ENCODE measurements at regions not wholly inside any gene's neighbourhood (a gene's known extent, or its start where the extent isn't known, plus 50 kb on each side); places are given as distances from the start of the nearest gene placed in this dataset.

DNA sequence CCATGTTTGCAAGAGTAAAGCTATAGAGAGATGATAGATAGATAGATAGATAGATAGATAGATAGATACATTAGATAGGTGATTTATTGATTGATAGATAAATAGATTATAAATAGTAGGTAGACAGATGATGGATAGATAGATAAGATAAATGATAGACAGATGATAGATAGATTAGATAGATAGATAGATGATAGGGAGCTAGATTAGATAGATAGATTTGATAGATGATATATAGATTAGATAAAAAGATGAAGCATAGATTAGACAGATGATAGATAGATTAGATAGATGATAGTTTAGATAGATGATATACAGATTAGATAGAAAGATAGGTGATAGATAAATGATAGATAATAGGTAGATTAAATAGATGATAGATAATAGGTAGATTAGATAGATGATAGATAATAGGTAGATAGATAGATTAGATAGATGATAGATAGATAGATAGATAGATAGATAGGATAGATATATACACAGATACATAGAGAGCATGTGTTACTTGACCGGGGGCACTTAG is 243.3 kb upstream of the FOXK1 start (continued):
- TF ChIP-seq DACH1 (IDR thresholded peaks at IDR 0.05; ENCODE audit: partially characterized antibody): peak; percentile 83
- TF ChIP-seq BRCA1 (IDR thresholded peaks at IDR 0.05): 0 out of 2 replicates have a peak, but pooled peaks have one; percentile 54
- TF ChIP-seq BRCA1 (CRISPR knock-in tag; IDR thresholded peaks at IDR 0.05): no peak
- no peak for TF ChIP-seq PHF20 (IDR thresholded peaks at IDR 0.05; ENCODE audit: partially characterized antibody)
- TF ChIP-seq ZNF212 (CRISPR knock-in tag; IDR thresholded peaks at IDR 0.05): no peak
- no peak for TF ChIP-seq NFATC3 (IDR thresholded peaks at IDR 0.05)
- no peak for TF ChIP-seq SAP30 (IDR thresholded peaks at IDR 0.05; ENCODE audit: borderline replicate concordance, insufficient read depth, low read depth, low read length, poor library complexity, severe bottlenecking)
- TF ChIP-seq SMARCB1 (IDR thresholded peaks at IDR 0.05; ENCODE audit: insufficient read length, low read depth): no peak

DNA sequence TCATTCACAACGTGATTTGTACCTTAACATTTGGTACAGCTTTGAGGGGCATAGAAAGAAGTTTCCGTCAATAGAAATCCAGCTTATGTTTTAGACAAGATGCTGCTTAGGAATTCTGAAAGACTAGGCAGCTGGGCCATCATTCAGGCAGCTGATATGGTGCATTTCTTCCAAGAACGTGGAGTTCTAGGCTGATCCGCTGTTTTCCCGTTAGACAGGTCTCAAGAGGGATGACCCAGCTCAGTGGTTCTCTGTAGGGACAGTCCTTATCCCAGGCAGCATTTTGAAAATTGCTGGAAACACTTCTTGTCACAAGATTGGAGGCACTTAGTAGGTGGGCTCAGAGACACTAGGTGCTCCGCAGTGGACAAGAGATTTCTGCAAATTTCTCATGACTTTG is 242.7 kb upstream of the FOXK1 start:
- Histone ChIP-seq H4K20me1 (replicated peaks; ENCODE audit: control insufficient read depth, insufficient read depth, low read length) (no peaks in the 10 kb centered on the region), H2AFZ (ENCODE audit: low read depth, low read length) (no peak overlapping the region), H3K4me3 (no peak overlapping the region), H3K27ac (ENCODE audit: extremely low read depth, low read depth, low read length) (no peak overlapping the region), H3K9ac (ENCODE audit: insufficient read depth in 1 of 2, low read depth in 2 of 2, low read length in 2 of 2) (no peak overlapping the region), H3K9me3 (replicated peaks; ENCODE audit: control insufficient read depth, insufficient read depth, low read depth, low read length) (peaks cover 2% of the 10 kb centered on the region; the same call in 1 of the 2 replicates), H3K27me3 (ENCODE audit: control insufficient read depth in 2 of 2, insufficient read depth in 2 of 2, low read length in 2 of 2) (peaks cover 0 to 6% of the 10 kb centered on the region in 2 experiments; a peak in 1 of 5 replicates), H3K9me1 (ENCODE audit: control insufficient read depth, insufficient read depth, low read length) (no peaks in the 10 kb centered on the region), H3K36me3 (ENCODE audit: control insufficient read depth, insufficient read depth, low read length) (no peaks in the 10 kb centered on the region), H3K4me2 (ENCODE audit: insufficient read depth, low read length) (no peak overlapping the region), H3K79me2 (ENCODE audit: control insufficient read depth, insufficient read depth, low read length) (no peaks in the 10 kb centered on the region), H3K4me1 (replicated peaks in 1 of 2; ENCODE audit: control insufficient read depth in 2 of 2, insufficient read depth in 2 of 2, low read length in 2 of 2) (no peaks in the 10 kb centered on the region)
- WGBS (ENCODE audit: insufficient coverage, low coverage, missing lambda C conversion rate): 10% methylated on average over 6 of the region's 6 CpGs
- ChIA-PET POLR2A (no interaction called here), CTCF (ENCODE audit: low intra/inter-chr PET ratio) (no interaction called here)
- intact Hi-C loops (cut with micrococcal nuclease) (no loop called here), in situ Hi-C loops (cut with MboI) (no loop called here)
- TF ChIP-seq CBX1 (IDR thresholded peaks at IDR 0.05; ENCODE audit: low read depth): no peak
- TF ChIP-seq TBP (optimal IDR thresholded peaks at IDR 0.05; ENCODE audit: low read depth, low read length): no peak
- TF ChIP-seq, protein P1, sequence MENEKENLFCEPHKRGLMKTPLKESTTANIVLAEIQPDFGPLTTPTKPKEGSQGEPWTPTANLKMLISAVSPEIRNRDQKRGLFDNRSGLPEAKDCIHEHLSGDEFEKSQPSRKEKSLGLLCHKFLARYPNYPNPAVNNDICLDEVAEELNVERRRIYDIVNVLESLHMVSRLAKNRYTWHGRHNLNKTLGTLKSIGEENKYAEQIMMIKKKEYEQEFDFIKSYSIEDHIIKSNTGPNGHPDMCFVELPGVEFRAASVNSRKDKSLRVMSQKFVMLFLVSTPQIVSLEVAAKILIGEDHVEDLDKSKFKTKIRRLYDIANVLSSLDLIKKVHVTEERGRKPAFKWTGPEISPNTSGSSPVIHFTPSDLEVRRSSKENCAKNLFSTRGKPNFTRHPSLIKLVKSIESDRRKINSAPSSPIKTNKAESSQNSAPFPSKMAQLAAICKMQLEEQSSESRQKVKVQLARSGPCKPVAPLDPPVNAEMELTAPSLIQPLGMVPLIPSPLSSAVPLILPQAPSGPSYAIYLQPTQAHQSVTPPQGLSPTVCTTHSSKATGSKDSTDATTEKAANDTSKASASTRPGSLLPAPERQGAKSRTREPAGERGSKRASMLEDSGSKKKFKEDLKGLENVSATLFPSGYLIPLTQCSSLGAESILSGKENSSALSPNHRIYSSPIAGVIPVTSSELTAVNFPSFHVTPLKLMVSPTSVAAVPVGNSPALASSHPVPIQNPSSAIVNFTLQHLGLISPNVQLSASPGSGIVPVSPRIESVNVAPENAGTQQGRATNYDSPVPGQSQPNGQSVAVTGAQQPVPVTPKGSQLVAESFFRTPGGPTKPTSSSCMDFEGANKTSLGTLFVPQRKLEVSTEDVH (IDR thresholded peaks at IDR 0.05; ENCODE audit: low read depth, partially characterized antibody): no peak
- no TSS peak for BruUV-seq (replicated peaks)
- ATAC-seq (no peak), DNase-seq (ENCODE audit: extremely low read depth in 1 of 4, low spot score in 3 of 4) (no peak), FAIRE-seq (no peak)

Measured in K562 (cell line).